ENCODE measurements at regions not wholly inside any gene's neighbourhood (a gene's known extent, or its start where the extent isn't known, plus 50 kb on each side); places are given as distances from the start of the nearest gene placed in this dataset.

DNA sequence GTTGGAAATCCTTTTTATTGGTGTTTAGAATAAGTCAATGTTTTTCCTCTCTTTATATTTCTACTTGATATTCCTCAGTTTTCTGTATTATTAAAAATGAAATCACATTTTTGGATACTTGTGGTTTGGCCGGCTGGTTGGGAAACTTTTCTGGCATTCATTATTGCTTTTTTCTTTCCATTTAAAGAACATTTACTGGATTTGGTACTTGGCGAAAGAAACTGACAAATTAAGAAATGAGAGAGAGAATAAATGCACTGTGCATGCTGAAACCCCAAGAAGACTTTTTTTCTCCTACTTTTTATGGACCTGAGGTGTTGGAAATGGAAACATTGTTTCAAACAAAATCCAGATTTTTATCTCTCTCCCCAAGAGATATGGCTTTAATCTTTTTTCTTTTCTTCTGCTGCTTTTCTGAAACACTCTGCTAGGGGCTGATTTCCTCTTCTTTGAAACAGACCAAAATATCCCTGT is 128.4 kb downstream of the SNX18 start:
- TF ChIP-seq, protein P1, sequence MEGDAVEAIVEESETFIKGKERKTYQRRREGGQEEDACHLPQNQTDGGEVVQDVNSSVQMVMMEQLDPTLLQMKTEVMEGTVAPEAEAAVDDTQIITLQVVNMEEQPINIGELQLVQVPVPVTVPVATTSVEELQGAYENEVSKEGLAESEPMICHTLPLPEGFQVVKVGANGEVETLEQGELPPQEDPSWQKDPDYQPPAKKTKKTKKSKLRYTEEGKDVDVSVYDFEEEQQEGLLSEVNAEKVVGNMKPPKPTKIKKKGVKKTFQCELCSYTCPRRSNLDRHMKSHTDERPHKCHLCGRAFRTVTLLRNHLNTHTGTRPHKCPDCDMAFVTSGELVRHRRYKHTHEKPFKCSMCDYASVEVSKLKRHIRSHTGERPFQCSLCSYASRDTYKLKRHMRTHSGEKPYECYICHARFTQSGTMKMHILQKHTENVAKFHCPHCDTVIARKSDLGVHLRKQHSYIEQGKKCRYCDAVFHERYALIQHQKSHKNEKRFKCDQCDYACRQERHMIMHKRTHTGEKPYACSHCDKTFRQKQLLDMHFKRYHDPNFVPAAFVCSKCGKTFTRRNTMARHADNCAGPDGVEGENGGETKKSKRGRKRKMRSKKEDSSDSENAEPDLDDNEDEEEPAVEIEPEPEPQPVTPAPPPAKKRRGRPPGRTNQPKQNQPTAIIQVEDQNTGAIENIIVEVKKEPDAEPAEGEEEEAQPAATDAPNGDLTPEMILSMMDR (optimal IDR thresholded peaks at IDR 0.05 in 1 of 3, IDR thresholded peaks at IDR 0.05 in 1 of 3, conservative IDR thresholded peaks at IDR 0.05 in 1 of 3; ENCODE audit: extremely low read depth in 1 of 3, insufficient read depth in 2 of 3, low read length in 3 of 3) = no peak
- TF ChIP-seq EZH2 (IDR thresholded peaks at IDR 0.05; ENCODE audit: low read length) = no peak

Measured in keratinocyte (primary cell).